ENCODE measurements at regions not wholly inside any gene's neighbourhood (a gene's known extent, or its start where the extent isn't known, plus 50 kb on each side); places are given as distances from the start of the nearest gene placed in this dataset.

DNA sequence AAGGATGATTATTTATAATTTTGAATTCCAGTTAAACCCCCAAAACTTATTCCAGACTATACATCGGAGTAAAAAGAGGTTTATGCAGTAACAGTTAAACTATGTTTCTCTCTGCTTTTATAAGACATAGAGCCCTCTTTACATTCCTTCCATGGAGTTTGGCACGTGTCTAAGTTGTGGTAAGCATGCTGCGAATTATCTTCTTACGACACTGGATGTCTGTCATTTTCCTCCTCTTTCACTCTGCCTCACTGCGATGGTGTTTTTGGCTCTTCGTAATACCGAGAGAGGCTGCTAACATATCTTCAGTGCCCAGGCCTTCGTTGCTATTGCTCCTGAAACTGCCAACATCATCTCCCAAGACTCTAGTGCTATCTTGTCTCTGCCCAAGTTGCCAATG, 83.9 kb upstream of the TGFBR2 start:
- TF ChIP-seq, protein P1, sequence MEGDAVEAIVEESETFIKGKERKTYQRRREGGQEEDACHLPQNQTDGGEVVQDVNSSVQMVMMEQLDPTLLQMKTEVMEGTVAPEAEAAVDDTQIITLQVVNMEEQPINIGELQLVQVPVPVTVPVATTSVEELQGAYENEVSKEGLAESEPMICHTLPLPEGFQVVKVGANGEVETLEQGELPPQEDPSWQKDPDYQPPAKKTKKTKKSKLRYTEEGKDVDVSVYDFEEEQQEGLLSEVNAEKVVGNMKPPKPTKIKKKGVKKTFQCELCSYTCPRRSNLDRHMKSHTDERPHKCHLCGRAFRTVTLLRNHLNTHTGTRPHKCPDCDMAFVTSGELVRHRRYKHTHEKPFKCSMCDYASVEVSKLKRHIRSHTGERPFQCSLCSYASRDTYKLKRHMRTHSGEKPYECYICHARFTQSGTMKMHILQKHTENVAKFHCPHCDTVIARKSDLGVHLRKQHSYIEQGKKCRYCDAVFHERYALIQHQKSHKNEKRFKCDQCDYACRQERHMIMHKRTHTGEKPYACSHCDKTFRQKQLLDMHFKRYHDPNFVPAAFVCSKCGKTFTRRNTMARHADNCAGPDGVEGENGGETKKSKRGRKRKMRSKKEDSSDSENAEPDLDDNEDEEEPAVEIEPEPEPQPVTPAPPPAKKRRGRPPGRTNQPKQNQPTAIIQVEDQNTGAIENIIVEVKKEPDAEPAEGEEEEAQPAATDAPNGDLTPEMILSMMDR (IDR thresholded peaks at IDR 0.05), result no peak
- no peak for TF ChIP-seq POLR2A (IDR thresholded peaks at IDR 0.05)
- no peak for TF ChIP-seq EP300 (IDR thresholded peaks at IDR 0.05)
